ENCODE measurements at regions not wholly inside any gene's neighbourhood (a gene's known extent, or its start where the extent isn't known, plus 50 kb on each side); places are given as distances from the start of the nearest gene placed in this dataset.

GRCh38 chr1:82950606-82951200 lies 1048.2 kb downstream of the TTLL7 start:
- no peak for DNase-seq (ENCODE audit: low read depth)

- DNase-seq (ENCODE audit: low read depth), result no peak
Measured at GRCh38 chr1:82948386-82948785, 1050.5 kb downstream of the TTLL7 start.

- DNase-seq (ENCODE audit: low read depth), result no peak
Measured at GRCh38 chr1:82947278-82947677, 1051.7 kb downstream of the TTLL7 start.

- DNase-seq (ENCODE audit: low read depth), result no peak
Measured at GRCh38 chr1:82946096-82946605, 1052.8 kb downstream of the TTLL7 start.

DNA sequence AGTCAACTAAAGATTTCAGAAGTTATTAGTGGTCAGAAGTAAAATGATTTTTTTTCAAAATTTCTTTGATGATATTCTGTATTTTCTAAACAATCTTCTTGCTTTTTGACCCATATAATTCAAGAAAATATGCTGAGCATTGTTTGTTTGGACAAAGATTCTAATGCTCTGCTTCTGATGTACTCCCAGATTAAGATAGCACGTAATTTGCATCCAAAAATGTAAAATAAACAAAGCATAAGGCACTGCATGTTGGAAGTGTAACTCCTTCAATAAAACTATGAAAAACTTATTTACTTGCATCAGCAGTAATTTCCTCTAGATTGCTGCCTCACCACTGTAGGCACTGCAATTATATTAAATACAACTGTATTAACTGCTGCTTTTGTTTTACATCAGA lies 1054.1 kb downstream of the TTLL7 start:
- DNase-seq (ENCODE audit: low read depth), result no peak

GRCh38 chr1:82934074-82934473 lies 1064.9 kb downstream of the TTLL7 start:
- no peak for DNase-seq (ENCODE audit: low read depth)

- DNase-seq (ENCODE audit: low read depth), result no peak
Measured at GRCh38 chr1:82932727-82933126, 1066.2 kb downstream of the TTLL7 start.

DNA sequence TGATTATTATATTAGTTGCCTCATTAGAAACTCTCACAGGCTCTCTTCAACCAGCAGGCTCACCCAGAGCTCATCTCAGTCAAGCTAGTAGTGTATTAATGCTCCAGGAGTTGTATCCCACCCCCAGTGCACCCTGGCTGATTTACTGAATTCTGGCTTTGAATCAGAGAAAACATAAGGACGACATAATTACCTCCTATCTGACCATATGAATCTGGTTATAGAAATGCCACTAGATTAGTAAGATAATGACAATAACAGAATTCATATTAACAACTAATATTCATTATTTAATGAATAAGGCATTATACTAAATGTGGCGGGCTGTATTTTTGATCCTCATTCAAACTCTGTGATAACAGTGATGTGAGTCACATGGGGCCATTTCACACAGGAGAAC lies 1066.7 kb downstream of the TTLL7 start:
- DNase-seq (ENCODE audit: low read depth), result no peak

DNA sequence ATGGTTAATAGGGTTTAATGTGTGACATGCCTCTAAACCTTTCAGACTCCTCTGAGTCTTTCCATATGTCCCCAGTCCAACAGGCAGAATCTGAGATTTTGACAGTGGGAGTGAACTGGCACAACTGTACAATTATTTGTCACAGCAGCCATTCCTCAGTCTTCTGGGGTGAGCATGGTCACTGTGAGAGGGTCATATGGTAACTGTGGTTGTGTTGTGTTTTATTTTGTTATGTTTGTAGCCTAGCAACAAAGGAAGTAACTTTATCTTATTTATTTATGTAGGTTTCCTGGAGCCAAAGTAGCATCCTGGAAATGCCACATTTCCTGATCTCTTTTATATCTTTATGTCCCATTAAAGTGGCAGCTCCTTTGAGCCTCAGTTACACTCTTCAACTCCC lies 1067.9 kb downstream of the TTLL7 start:
- no peak for DNase-seq (ENCODE audit: low read depth)

GRCh38 chr1:82927753-82928152 lies 1071.2 kb downstream of the TTLL7 start:
- DNase-seq (ENCODE audit: low read depth), result no peak

DNA sequence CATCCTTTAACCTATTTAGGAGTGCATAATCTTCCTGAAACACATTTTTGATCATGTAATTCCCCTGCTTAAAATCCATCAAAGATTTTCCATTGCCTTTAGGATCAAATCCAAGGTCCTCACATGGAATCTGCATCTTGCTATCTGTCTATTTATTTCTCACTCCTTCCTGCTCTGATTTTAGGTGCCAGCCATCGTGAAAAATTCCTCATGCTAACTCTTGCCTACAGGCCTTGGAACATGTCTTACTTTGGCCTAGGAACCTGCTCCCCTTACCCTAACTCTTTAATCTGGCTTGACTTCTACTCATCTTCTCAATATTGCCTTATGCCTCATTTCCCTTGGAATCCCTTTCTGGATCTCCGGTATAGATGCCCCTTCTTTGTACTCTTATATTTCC lies 1074.3 kb downstream of the TTLL7 start:
- DNase-seq (ENCODE audit: low read depth), result no peak

DNA sequence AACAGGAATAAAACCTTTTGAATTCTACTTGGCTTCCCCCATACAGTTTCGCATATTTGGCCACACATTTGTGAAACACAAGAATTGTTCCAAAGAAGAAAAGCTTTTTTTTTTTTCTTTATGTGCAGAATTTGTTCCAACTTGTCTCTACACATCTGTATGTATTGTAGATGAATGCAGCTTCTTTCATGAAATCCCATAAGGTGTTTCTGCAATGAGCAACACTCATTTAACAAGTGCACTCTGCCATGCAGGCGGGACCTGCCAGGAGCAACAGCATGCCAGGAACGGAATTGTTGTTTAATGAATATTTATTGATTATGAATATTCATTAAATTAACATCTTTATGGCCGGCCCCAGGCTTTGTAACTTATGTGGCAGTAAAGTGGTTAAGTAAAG lies 1075.0 kb downstream of the TTLL7 start:
- DNase-seq (ENCODE audit: low read depth), result no peak

- DNase-seq (ENCODE audit: low read depth), result no peak
Measured at GRCh38 chr1:82921759-82922158, 1077.2 kb downstream of the TTLL7 start.

DNA sequence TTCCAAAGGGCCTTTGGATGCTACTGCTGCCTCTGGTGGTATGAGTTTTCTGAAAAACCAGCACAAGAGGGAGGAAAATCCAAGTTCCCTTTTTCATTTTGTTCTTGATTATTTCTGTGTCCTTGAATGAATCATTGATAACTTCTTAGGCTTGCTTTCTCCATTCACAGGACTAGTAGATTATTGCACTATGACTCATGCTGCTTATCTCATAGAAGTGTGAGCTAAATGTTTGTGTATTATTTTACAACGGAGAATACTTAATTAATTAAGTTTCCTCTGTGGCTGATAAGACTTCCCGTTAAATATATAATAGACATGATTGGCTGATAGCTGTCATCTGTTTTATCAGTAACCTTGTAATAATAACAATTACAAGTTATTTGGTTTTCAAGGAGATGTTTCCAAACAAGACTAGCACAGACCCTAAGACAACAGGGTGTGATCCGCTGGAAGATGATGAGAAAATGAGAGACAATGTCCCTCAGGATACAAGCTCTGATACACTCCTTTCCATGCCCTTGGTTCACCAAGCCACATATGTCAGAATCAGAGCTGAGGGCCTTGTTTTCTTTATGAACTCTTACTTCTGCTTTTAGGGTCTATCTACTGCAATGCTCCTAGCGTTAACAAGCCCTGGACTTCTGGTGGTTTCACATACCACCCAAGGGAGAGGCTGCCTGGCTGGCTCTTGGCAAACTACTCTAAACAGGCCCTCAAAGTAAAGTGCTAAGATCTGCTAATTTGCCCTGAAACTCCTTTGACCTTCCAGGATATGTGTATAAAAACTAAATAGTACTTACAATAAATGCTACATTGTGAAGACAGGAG lies 1078.3 kb downstream of the TTLL7 start:
- DNase-seq (ENCODE audit: low read depth), result no peak

DNA sequence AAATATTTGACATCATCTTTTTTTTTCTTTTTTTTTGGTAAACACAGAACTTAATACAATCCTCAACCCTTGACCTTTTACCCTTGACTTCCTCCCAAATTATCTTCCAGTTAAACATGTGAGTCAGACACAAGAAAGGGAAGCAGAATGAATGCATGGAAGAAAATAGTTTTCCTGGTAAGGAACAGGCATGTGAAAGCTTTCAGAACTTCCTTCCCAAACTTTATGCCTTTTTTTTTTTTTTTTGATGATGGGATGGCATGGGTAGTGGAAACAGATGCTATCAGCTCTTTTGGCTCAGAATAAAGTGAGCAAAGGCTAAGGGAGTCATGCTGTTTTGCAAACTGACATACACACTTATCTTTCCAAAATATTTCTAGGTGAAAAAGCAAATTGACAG lies 1079.1 kb downstream of the TTLL7 start:
- DNase-seq (ENCODE audit: low read depth), result no peak

GRCh38 chr1:82907313-82907712 lies 1091.6 kb downstream of the TTLL7 start:
- DNase-seq (ENCODE audit: low read depth), result no peak

DNA sequence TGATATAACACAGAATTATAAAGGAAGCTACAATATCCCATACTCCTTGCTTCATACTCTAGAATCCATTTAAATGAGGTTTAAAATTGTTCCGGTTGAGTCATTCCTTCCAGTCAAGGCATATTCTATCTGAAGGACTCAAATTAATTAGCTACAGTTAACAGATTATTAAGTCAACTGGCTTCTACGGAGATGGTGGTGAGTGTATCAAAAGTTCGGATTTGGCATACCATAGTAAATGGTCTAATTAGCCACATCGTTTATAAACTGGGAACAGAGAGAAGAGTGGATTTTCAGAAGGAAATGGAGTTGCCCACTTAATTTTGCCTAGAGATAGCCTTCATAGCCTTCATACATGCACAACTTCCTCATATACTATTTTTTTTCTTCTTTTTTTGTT lies 1095.3 kb downstream of the TTLL7 start:
- no peak for DNase-seq (ENCODE audit: low read depth)

DNA sequence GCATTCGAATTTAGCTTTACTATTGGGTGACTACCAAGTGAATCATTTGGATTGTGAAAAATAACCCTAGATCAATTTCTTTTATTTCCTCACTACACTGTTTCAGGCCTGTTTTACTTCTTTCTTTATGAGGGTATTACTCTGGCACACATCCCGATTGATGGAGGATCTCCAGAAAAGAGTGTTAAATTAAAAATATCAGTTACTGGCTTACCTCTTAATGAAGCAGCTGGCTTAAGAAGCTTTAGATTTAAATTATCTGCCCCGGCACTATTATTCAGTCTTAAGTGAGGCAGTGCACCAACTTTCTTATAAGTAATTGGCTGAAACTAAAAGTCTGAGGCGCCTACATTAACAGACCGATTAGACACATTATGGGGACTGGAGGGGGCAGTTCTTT lies 1097.4 kb downstream of the TTLL7 start:
- no peak for DNase-seq (ENCODE audit: low read depth)

DNA sequence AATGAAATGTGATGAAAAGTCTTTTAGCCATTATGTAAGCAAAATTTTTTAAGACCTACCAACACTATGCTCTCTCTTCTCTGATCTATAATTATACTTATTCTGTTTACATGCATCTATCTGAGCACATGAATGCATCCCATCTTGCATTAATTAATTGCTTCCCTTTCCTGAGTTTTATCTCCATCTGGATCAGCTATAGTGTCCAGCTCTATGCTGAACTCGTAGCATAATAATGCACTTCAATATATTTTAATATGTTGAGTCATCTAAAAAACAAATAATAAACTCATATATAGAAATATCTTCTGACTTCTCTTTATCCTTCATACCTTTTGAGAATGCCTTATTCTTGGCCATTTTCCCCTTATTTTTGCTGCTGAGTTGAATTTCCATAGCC lies 1097.8 kb downstream of the TTLL7 start:
- no peak for DNase-seq (ENCODE audit: low read depth)

GRCh38 chr1:82899017-82899416 lies 1098.3 kb downstream of the ADGRL2 start:
- no peak for DNase-seq (ENCODE audit: low read depth)

- no peak for DNase-seq (ENCODE audit: low read depth)
Measured at GRCh38 chr1:82897549-82897948, 1096.8 kb downstream of the ADGRL2 start.

GRCh38 chr1:82896036-82896435 lies 1095.3 kb downstream of the ADGRL2 start:
- no peak for DNase-seq (ENCODE audit: low read depth)

DNA sequence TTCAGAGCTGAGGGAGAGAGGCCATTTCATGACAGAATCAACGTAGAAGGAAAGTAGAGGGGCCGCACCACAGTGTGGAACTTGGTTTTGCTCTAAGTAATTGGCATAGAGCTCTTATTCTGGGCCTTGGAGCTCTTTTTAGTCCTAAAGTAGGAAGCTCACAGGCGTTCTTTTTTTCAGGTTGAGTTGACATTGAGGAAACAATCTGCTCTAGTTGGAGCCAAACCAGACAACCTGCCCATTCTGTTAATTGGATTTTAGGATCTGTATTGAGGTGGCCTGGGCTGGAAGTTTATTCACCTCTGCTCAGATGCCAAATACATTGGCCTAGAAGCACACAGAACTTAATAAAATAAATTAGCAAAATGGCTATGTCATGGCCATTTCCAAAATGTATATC lies 1093.9 kb downstream of the ADGRL2 start:
- DNase-seq (ENCODE audit: low read depth), result no peak

All from ELR (cell line).